ENCODE measurements at regions not wholly inside any gene's neighbourhood (a gene's known extent, or its start where the extent isn't known, plus 50 kb on each side); places are given as distances from the start of the nearest gene placed in this dataset.

- H3K9ac ChIP-seq (ENCODE audit: low read depth in 1 of 2, low read length in 2 of 2) = no peak overlapping the region
- no peaks in the 10 kb centered on the region for H3K4me1 ChIP-seq (ENCODE audit: control insufficient read depth in 1 of 2, insufficient read depth in 2 of 2, low read length in 2 of 2)
- H3K36me3 ChIP-seq (ENCODE audit: control insufficient read depth in 1 of 2, insufficient read depth in 2 of 2, low read length in 2 of 2) = no peaks in the 10 kb centered on the region
- H3K9me3 ChIP-seq (ENCODE audit: control insufficient read depth in 1 of 2, low read length in 2 of 2) = no peaks in the 10 kb centered on the region
- H3K4me3 ChIP-seq (ENCODE audit: low read depth in 1 of 2, low read length in 2 of 2) = no peak overlapping the region
- no peaks in the 10 kb centered on the region for H3K27me3 ChIP-seq (ENCODE audit: control insufficient read depth in 1 of 2, insufficient read depth in 2 of 2, low read length in 2 of 2)
- H3K27ac ChIP-seq (ENCODE audit: low read depth, low read length) = no peak overlapping the region
Measured at GRCh38 chr2:215601990-215602721, 166.3 kb upstream of the FN1 start.

- Histone ChIP-seq H3K9ac (ENCODE audit: low read depth in 1 of 2, low read length in 2 of 2) (no peak overlapping the region), H3K27me3 (ENCODE audit: control insufficient read depth in 1 of 2, insufficient read depth in 2 of 2, low read length in 2 of 2) (no peaks in the 10 kb centered on the region), H3K36me3 (ENCODE audit: control insufficient read depth in 1 of 2, insufficient read depth in 2 of 2, low read length in 2 of 2) (no peaks in the 10 kb centered on the region), H3K4me1 (ENCODE audit: control insufficient read depth in 1 of 2, insufficient read depth in 2 of 2, low read length in 2 of 2) (no peaks in the 10 kb centered on the region), H3K27ac (ENCODE audit: low read depth, low read length) (no peak overlapping the region), H3K4me3 (ENCODE audit: low read depth in 1 of 2, low read length in 2 of 2) (no peak overlapping the region), H3K9me3 (ENCODE audit: control insufficient read depth in 1 of 2, low read length in 2 of 2) (no peaks in the 10 kb centered on the region)
Measured at GRCh38 chr2:215601526-215601925, 165.7 kb upstream of the FN1 start.

- H3K9ac ChIP-seq (ENCODE audit: low read depth in 1 of 2, low read length in 2 of 2) = no peak overlapping the region
- H3K4me1 ChIP-seq (ENCODE audit: control insufficient read depth in 1 of 2, insufficient read depth in 2 of 2, low read length in 2 of 2) = no peaks in the 10 kb centered on the region
- H3K27me3 ChIP-seq (ENCODE audit: control insufficient read depth in 1 of 2, insufficient read depth in 2 of 2, low read length in 2 of 2) = no peaks in the 10 kb centered on the region
- H3K36me3 ChIP-seq (ENCODE audit: control insufficient read depth in 1 of 2, insufficient read depth in 2 of 2, low read length in 2 of 2) = no peaks in the 10 kb centered on the region
- no peaks in the 10 kb centered on the region for H3K9me3 ChIP-seq (ENCODE audit: control insufficient read depth in 1 of 2, low read length in 2 of 2)
- H3K27ac ChIP-seq (ENCODE audit: low read depth, low read length) = no peak overlapping the region
- H3K4me3 ChIP-seq (ENCODE audit: low read depth in 1 of 2, low read length in 2 of 2) = no peak overlapping the region
Measured at GRCh38 chr2:215598376-215598975, 162.6 kb upstream of the FN1 start.

GRCh38 chr2:215597577-215597976 is 161.7 kb upstream of the FN1 start:
- H3K9me3 ChIP-seq (ENCODE audit: control insufficient read depth in 1 of 2, low read length in 2 of 2) = no peaks in the 10 kb centered on the region
- no peaks in the 10 kb centered on the region for H3K4me1 ChIP-seq (ENCODE audit: control insufficient read depth in 1 of 2, insufficient read depth in 2 of 2, low read length in 2 of 2)
- no peak overlapping the region for H3K4me3 ChIP-seq (ENCODE audit: low read depth in 1 of 2, low read length in 2 of 2)
- H3K27ac ChIP-seq (ENCODE audit: low read depth, low read length) = no peak overlapping the region
- no peaks in the 10 kb centered on the region for H3K36me3 ChIP-seq (ENCODE audit: control insufficient read depth in 1 of 2, insufficient read depth in 2 of 2, low read length in 2 of 2)
- H3K27me3 ChIP-seq (ENCODE audit: control insufficient read depth in 1 of 2, insufficient read depth in 2 of 2, low read length in 2 of 2) = no peaks in the 10 kb centered on the region
- H3K9ac ChIP-seq (ENCODE audit: low read depth in 1 of 2, low read length in 2 of 2) = no peak overlapping the region

GRCh38 chr2:215594766-215595165 is 158.9 kb upstream of the FN1 start:
- Histone ChIP-seq H3K27me3 (ENCODE audit: control insufficient read depth in 1 of 2, insufficient read depth in 2 of 2, low read length in 2 of 2) (no peaks in the 10 kb centered on the region), H3K4me3 (ENCODE audit: low read depth in 1 of 2, low read length in 2 of 2) (no peak overlapping the region), H3K9ac (ENCODE audit: low read depth in 1 of 2, low read length in 2 of 2) (no peak overlapping the region), H3K27ac (ENCODE audit: low read depth, low read length) (no peak overlapping the region), H3K9me3 (ENCODE audit: control insufficient read depth in 1 of 2, low read length in 2 of 2) (no peaks in the 10 kb centered on the region), H3K36me3 (ENCODE audit: control insufficient read depth in 1 of 2, insufficient read depth in 2 of 2, low read length in 2 of 2) (no peaks in the 10 kb centered on the region), H3K4me1 (ENCODE audit: control insufficient read depth in 1 of 2, insufficient read depth in 2 of 2, low read length in 2 of 2) (no peaks in the 10 kb centered on the region)

- no peaks in the 10 kb centered on the region for H3K36me3 ChIP-seq (ENCODE audit: control insufficient read depth in 1 of 2, insufficient read depth in 2 of 2, low read length in 2 of 2)
- H3K4me3 ChIP-seq (ENCODE audit: low read depth in 1 of 2, low read length in 2 of 2) = no peak overlapping the region
- H3K9me3 ChIP-seq (ENCODE audit: control insufficient read depth in 1 of 2, low read length in 2 of 2) = no peaks in the 10 kb centered on the region
- no peaks in the 10 kb centered on the region for H3K4me1 ChIP-seq (ENCODE audit: control insufficient read depth in 1 of 2, insufficient read depth in 2 of 2, low read length in 2 of 2)
- H3K9ac ChIP-seq (ENCODE audit: low read depth in 1 of 2, low read length in 2 of 2) = no peak overlapping the region
- H3K27me3 ChIP-seq (ENCODE audit: control insufficient read depth in 1 of 2, insufficient read depth in 2 of 2, low read length in 2 of 2) = no peaks in the 10 kb centered on the region
- H3K27ac ChIP-seq (ENCODE audit: low read depth, low read length) = no peak overlapping the region
Measured at GRCh38 chr2:215590010-215590745, 154.3 kb upstream of the FN1 start.

- Histone ChIP-seq H3K4me3 (ENCODE audit: low read depth in 1 of 2, low read length in 2 of 2) (no peak overlapping the region), H3K9me3 (ENCODE audit: control insufficient read depth in 1 of 2, low read length in 2 of 2) (no peaks in the 10 kb centered on the region), H3K9ac (ENCODE audit: low read depth in 1 of 2, low read length in 2 of 2) (no peak overlapping the region), H3K27ac (ENCODE audit: low read depth, low read length) (no peak overlapping the region), H3K27me3 (ENCODE audit: control insufficient read depth in 1 of 2, insufficient read depth in 2 of 2, low read length in 2 of 2) (no peaks in the 10 kb centered on the region), H3K36me3 (ENCODE audit: control insufficient read depth in 1 of 2, insufficient read depth in 2 of 2, low read length in 2 of 2) (no peaks in the 10 kb centered on the region), H3K4me1 (ENCODE audit: control insufficient read depth in 1 of 2, insufficient read depth in 2 of 2, low read length in 2 of 2) (no peaks in the 10 kb centered on the region)
Measured at GRCh38 chr2:215583881-215584280, 148.0 kb upstream of the FN1 start.

- no peaks in the 10 kb centered on the region for H3K4me1 ChIP-seq (ENCODE audit: control insufficient read depth in 1 of 2, insufficient read depth in 2 of 2, low read length in 2 of 2)
- no peak overlapping the region for H3K9ac ChIP-seq (ENCODE audit: low read depth in 1 of 2, low read length in 2 of 2)
- H3K36me3 ChIP-seq (ENCODE audit: control insufficient read depth in 1 of 2, insufficient read depth in 2 of 2, low read length in 2 of 2) = no peaks in the 10 kb centered on the region
- H3K9me3 ChIP-seq (ENCODE audit: control insufficient read depth in 1 of 2, low read length in 2 of 2) = no peaks in the 10 kb centered on the region
- no peak overlapping the region for H3K27ac ChIP-seq (ENCODE audit: low read depth, low read length)
- no peak overlapping the region for H3K4me3 ChIP-seq (ENCODE audit: low read depth in 1 of 2, low read length in 2 of 2)
- no peaks in the 10 kb centered on the region for H3K27me3 ChIP-seq (ENCODE audit: control insufficient read depth in 1 of 2, insufficient read depth in 2 of 2, low read length in 2 of 2)
Measured at GRCh38 chr2:215579809-215580208, 143.9 kb upstream of the FN1 start.

- Histone ChIP-seq H3K4me1 (ENCODE audit: control insufficient read depth in 1 of 2, insufficient read depth in 2 of 2, low read length in 2 of 2) (peaks cover 0 to 1% of the 10 kb centered on the region in 2 donors), H3K9ac (ENCODE audit: low read depth in 1 of 2, low read length in 2 of 2) (no peak overlapping the region), H3K4me3 (ENCODE audit: low read depth in 1 of 2, low read length in 2 of 2) (no peak overlapping the region), H3K36me3 (ENCODE audit: control insufficient read depth in 1 of 2, insufficient read depth in 2 of 2, low read length in 2 of 2) (no peaks in the 10 kb centered on the region), H3K27me3 (ENCODE audit: control insufficient read depth in 1 of 2, insufficient read depth in 2 of 2, low read length in 2 of 2) (no peaks in the 10 kb centered on the region), H3K9me3 (ENCODE audit: control insufficient read depth in 1 of 2, low read length in 2 of 2) (no peaks in the 10 kb centered on the region), H3K27ac (ENCODE audit: low read depth, low read length) (no peak overlapping the region)
Measured at GRCh38 chr2:215577356-215577755, 141.5 kb upstream of the FN1 start.

GRCh38 chr2:215576572-215576971 is 140.7 kb upstream of the FN1 start:
- no peak overlapping the region for H3K9ac ChIP-seq (ENCODE audit: low read depth in 1 of 2, low read length in 2 of 2)
- no peak overlapping the region for H3K4me3 ChIP-seq (ENCODE audit: low read depth in 1 of 2, low read length in 2 of 2)
- H3K9me3 ChIP-seq (ENCODE audit: control insufficient read depth in 1 of 2, low read length in 2 of 2) = no peaks in the 10 kb centered on the region
- H3K4me1 ChIP-seq (ENCODE audit: control insufficient read depth in 1 of 2, insufficient read depth in 2 of 2, low read length in 2 of 2) = peaks cover 0 to 4% of the 10 kb centered on the region in 2 donors
- no peaks in the 10 kb centered on the region for H3K36me3 ChIP-seq (ENCODE audit: control insufficient read depth in 1 of 2, insufficient read depth in 2 of 2, low read length in 2 of 2)
- H3K27me3 ChIP-seq (ENCODE audit: control insufficient read depth in 1 of 2, insufficient read depth in 2 of 2, low read length in 2 of 2) = no peaks in the 10 kb centered on the region
- H3K27ac ChIP-seq (ENCODE audit: low read depth, low read length) = no peak overlapping the region

All from duodenal mucosa (tissue), 2 donors.